ENCODE measurements at regions not wholly inside any gene's neighbourhood (a gene's known extent, or its start where the extent isn't known, plus 50 kb on each side); places are given as distances from the start of the nearest gene placed in this dataset.

DNA sequence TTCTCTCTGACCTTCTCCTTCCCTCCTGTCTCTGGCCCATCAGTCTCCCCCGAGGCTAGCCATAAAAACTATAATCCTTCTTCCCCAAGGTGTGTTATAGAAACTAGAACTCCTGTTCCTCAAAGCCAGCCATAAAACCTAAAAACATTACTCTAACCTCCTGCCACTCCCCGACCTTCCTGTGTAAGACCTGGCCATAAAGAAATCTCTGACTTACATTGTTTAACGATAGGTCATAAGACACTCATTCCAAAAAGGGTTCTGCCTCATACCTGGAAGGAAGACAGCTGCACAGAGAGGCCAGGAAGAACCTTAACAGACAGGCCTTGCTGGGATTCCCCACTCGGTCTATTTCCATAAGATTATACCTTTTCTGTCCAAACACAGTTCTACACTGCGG, 70.9 kb upstream of the EEA1 start:
- TF ChIP-seq, protein P1, sequence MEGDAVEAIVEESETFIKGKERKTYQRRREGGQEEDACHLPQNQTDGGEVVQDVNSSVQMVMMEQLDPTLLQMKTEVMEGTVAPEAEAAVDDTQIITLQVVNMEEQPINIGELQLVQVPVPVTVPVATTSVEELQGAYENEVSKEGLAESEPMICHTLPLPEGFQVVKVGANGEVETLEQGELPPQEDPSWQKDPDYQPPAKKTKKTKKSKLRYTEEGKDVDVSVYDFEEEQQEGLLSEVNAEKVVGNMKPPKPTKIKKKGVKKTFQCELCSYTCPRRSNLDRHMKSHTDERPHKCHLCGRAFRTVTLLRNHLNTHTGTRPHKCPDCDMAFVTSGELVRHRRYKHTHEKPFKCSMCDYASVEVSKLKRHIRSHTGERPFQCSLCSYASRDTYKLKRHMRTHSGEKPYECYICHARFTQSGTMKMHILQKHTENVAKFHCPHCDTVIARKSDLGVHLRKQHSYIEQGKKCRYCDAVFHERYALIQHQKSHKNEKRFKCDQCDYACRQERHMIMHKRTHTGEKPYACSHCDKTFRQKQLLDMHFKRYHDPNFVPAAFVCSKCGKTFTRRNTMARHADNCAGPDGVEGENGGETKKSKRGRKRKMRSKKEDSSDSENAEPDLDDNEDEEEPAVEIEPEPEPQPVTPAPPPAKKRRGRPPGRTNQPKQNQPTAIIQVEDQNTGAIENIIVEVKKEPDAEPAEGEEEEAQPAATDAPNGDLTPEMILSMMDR (IDR thresholded peaks at IDR 0.05; ENCODE audit: insufficient read depth, low read depth, low read length) = no peak
- TF ChIP-seq EZH2 (IDR thresholded peaks at IDR 0.05; ENCODE audit: insufficient read depth, low read length) = no peak

All from astrocyte (in vitro differentiated cells and primary cell).